TTC549 (cell line): ENCODE measurements at regions not wholly inside any gene's neighbourhood (a gene's known extent, or its start where the extent isn't known, plus 50 kb on each side); places are given as distances from the start of the nearest gene placed in this dataset.
"Not testable (repeated sequence)": the region's sequence is repeated elsewhere in the genome, so short reads cannot be mapped to it uniquely, and the experiment has no call there.

Experiments
- FAIRE-seq: peaks from 2 replicates; lab custom pipeline; 2012; peaks lifted over from hg19 to GRCh38; lab: Jason Lieb, UNC

- no peak for FAIRE-seq
These were observed 422.7 kb downstream of the CD83 start for GRCh38 chr6:14540276-14540675.

GRCh38 chr6:14540810-14541540 lies 423.4 kb downstream of the CD83 start:
- FAIRE-seq = no peak

GRCh38 chr6:14542670-14543366 lies 425.2 kb downstream of the CD83 start:
- FAIRE-seq = no peak

DNA sequence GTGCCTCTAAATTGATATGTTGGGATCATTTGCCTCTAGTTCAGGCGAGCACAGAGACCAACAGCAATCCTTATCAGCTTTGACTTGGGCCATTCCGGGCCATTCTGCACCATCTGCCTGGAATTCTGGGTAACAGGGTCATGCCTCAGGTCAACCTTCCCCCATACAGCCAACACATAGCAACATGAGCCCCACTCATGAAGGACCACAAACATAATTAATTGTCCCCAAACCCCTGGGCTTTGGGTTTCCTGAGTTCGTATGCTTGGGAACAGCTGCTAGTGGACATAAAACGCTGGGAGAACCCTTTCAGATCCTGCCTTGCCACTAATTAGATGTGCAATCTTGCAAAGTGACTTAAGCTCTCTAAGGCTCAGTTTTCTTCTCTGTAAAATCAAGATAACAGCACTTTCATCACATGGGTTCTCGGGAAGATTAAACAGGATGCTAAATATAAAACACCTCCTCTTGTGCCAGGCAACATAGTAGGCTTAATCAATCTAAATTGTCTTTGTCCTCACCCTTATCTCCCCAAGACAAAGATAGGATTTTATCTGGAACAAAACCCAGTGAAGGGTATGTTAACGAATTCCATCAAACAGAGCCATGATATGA lies 426.5 kb downstream of the CD83 start:
- no peak for FAIRE-seq

DNA sequence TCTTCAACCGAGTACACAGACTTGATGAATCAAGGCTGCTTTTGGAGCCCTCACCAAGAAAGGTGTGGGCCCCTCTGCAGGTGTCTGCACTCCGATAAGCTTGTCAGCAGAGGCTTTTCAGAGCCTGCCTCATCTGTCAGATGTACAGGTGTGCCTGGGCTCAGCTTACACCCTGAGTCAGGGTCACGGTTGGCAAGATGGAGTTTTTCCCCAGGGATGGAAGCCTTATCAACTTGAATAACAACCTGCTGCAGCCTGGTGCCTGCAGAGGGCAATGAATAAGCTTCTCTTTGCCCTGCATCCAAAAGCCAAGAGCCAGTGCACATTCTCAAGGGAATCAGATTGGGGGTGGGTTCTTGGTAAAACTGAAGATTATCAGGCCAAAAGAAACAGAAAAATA lies 427.1 kb downstream of the CD83 start:
- no peak for FAIRE-seq

DNA sequence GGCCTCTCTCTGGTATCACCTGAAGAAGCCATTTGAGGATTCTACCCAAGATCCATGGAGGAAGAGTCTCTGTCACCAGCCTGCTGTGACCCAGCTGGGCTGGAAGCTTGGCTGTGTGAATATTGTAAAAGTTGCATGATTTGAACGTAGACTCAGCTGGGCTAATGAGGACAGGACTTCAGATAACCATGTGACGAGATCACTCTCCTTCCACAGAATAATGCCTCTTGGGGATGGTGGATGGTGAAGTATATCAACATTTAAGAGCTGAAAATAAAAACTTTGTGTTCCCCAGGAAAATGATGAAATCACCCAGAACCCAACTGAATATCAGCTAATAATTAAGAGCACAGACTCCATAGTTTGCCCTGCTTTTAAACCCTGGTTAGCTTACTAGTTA lies 427.9 kb downstream of the CD83 start:
- FAIRE-seq = no peak

DNA sequence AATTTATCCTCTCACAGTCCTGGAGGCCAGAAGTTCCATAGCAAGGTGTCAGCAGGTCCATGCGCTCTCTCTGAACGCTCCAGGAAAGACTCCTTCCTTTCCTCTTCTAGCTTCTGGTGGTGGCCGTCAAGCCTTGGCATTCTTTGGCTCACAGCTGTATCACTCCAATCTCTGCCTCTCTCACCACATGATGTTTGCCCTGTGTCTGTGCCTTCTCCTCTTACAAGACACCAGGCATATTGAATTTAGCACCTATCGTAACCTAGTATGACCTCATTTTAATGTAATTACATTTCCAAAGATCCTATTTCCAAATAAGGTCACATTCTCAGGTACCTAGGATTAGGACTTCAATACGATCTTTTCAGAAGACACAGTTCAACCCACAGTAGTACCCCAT lies 428.5 kb downstream of the CD83 start:
- FAIRE-seq = no peak

- no peak for FAIRE-seq
These were observed 429.9 kb downstream of the CD83 start for GRCh38 chr6:14547284-14547998.

GRCh38 chr6:14549304-14549770 lies 431.8 kb downstream of the CD83 start:
- FAIRE-seq = no peak

GRCh38 chr6:14549871-14550270 lies 432.3 kb downstream of the CD83 start:
- FAIRE-seq = no peak

GRCh38 chr6:14550410-14550809 lies 432.8 kb downstream of the CD83 start:
- FAIRE-seq = no peak

DNA sequence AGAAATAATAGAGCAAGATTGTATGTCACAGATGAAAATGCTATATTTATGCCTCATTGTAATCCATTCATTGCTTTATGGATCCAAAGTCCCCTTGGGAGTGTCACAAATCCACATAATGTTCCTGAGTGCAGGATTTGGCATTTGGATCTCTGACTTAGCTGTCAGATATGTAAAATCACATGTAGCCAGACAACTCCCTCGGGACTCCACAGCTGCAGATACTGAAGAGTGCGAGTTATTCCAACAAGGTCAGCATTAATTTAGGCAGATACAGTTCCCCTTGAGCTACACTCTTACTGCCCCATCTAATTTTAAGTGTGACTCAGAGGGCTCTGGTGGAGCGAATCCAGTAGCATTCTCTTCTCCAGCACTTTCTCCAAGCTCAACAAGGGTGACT lies 433.2 kb downstream of the CD83 start:
- no peak for FAIRE-seq

DNA sequence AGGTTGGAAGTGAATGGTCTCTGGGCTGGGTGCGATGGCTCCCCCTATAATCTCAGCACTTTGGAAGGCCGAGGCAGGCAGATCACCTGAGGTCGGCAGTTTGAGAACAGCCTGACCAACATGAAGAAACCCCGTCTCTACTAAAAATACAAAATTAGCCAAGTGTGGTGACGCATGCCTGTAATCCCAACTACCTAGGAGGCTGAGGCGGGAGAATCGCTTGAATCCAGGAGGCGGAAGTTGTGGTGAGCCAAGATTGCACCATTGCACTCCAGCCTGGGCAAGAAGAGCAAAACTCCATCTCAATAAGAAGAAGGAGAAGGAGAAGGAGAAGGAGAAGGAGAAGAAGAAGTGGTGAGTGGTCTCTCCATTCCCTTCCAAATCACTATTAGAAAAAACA lies 434.0 kb downstream of the CD83 start:
- FAIRE-seq = not testable (repeated sequence)

DNA sequence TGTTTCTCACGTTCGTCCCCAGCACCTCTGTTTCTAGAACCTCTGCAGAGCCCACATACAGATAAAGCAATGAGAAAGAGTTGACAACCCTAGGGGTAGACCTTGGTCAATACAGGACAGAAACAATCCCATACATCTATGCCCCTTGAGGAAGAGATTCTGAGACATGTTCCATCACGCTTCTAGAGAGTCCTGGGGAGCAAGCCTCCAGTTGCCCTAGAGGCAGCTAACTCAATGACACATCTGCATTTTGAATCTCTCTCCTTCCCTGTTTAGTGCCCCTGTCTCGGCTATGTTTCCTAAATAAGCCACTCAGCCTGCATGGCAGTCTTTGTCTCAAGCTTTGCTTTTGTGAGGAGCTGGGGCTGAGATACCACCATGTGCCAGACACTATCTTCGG lies 435.3 kb downstream of the CD83 start:
- FAIRE-seq = no peak

- FAIRE-seq = no peak
These were observed 435.9 kb downstream of the CD83 start for GRCh38 chr6:14553515-14553914.

GRCh38 chr6:14555804-14556203 lies 438.2 kb downstream of the CD83 start:
- no peak for FAIRE-seq

- FAIRE-seq = no peak
These were observed 442.4 kb downstream of the CD83 start for GRCh38 chr6:14559746-14560536.

GRCh38 chr6:14561563-14561962 lies 444.0 kb downstream of the CD83 start:
- FAIRE-seq = not testable (repeated sequence)

DNA sequence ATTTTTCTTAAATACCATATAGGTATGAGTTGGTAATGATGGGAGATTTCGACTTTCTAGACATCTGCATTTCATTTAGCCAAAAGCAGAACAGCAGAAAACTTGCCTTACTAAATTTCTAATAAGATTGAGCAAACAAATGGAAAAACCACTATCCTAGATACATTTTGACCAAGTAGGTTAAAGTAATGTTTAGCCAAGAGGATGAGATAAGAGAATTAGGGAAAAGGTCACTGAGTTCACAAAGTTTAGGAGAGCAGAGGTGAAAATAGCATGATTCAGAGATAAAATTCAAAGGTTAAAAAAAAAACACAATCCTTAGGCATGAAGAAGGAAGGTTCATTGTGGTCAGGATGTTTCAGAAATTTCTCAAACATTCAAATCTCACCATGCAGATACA lies 450.3 kb downstream of the CD83 start:
- FAIRE-seq = no peak

GRCh38 chr6:14569394-14569793 lies 451.8 kb downstream of the CD83 start:
- FAIRE-seq = no peak

- FAIRE-seq = not testable (repeated sequence)
These were observed 452.3 kb downstream of the CD83 start for GRCh38 chr6:14569874-14570273.

DNA sequence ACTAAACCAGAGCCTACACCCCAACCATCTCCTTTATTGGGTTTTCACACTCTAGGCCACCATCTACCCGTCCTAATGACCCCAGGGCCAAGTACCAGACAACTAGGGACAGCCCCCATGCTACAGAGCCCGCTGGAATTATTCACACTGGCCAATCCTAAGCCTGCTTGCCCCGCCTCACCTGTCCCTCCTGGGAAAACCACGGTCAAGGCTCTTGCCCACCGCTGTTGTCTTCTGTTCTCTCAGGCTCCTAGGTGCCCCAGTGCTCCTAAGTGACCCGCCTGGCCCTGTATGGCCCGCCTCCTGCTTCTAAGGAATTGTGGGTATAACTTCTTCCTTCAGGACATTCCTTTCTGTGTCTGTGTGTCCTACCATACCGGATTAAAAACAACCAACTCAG lies 453.4 kb downstream of the CD83 start:
- FAIRE-seq = no peak
